ENCODE measurements at regions not wholly inside any gene's neighbourhood (a gene's known extent, or its start where the extent isn't known, plus 50 kb on each side); places are given as distances from the start of the nearest gene placed in this dataset.

DNA sequence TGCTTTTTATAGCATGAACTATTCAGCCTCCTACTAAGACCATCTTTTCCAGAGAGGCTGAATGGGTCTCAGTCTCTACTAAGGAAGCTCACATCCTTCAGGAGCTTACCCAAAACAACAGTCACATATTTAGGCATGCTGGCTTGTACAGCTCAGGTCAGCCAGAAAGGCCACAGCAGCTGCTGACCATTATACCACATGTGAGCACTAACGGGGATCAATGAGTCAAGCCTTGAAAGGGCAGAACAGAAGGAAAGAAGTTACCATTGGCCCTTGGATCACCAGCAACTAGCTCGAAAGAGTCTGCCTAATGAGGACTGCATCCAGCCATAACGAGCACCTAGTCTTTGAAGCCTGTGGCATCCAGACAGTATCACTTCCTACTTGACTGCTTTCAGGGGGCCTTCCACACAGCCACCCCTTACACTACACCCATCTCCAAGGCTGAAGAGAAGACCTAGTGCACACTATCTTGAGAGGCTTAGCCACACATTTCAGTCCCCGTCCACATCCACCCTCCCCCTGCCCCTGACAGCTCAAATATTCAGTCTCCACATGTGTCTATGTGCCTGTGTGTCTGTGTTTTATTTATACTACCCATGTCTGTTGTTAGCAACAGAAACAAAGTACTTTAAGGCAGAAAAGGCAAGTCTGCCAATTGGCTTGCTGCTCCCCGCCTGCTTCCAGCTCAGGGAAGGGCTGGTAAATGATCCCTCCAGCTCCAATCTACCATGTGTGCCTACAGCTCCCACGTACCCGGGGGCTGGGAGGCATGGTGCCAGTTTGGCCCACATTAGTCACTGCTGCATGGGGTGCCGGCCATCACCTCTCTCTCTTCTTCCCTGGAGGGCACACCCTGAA, 95.5 kb downstream of the RPL27A start:
- Histone ChIP-seq H3K36me3 (ENCODE audit: insufficient read depth) (no peaks in the 10 kb centered on the region), H3K27ac (ENCODE audit: low read depth) (no peak overlapping the region), H3K4me1 (ENCODE audit: insufficient read depth) (peaks cover 1% of the 10 kb centered on the region), H3K4me3 (ENCODE audit: low read depth, low read length) (no peak overlapping the region)
- WGBS, result 20% methylated on average over 8 of the region's 8 CpGs
- DNase-seq (ENCODE audit: extremely low spot score), result no peak

DNA sequence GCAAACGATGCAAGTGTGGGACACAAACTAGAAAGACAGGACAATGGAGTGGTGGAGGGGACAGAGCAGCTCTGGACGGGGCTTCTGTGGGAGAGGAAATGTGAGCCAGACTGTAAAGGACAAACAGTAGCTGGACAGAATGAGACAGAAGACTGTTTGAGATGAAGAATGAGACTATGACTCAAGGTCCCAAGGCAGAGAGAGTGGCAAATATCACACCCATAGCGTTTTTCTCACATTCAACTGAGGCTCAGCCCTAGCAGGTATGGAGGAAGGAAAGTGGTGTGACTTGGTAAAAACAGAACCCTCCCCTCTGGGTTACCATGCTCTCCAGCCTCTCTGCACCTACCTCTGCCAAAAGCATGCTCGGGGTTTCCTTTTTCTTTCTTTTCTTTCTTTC, 96.5 kb downstream of the RPL27A start:
- no peak for DNase-seq (ENCODE audit: extremely low spot score)
- Histone ChIP-seq H3K27ac (ENCODE audit: low read depth) (no peak overlapping the region), H3K4me3 (ENCODE audit: low read depth, low read length) (no peak overlapping the region), H3K4me1 (ENCODE audit: insufficient read depth) (no peaks in the 10 kb centered on the region), H3K36me3 (ENCODE audit: insufficient read depth) (no peaks in the 10 kb centered on the region)
- WGBS, result 59% methylated on average over 4 of the region's 4 CpGs

DNA sequence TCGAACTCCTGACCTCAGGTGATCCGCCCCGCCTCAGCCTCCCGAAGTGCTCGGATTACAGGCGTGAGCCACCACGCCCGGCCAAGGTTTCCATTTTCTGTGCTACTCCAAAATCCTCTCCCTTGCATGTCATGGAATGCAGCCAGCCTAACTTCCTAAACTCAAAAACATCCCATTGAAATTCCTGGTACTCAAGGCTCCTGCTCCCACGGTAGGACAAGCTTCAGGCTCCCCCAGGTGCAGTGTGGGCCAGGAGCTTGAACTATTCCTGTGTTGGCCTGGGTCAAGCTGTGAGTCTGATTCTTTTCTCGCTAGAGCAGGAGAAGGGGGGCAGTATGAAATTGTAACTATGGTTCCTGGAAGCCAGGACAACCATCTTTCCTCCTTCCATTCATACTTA, 97.1 kb downstream of the RPL27A start:
- H3K36me3 ChIP-seq (ENCODE audit: insufficient read depth), result no peaks in the 10 kb centered on the region
- WGBS, result 77% methylated on average over 10 of the region's 10 CpGs
- no peak overlapping the region for H3K4me3 ChIP-seq (ENCODE audit: low read depth, low read length)
- no peaks in the 10 kb centered on the region for H3K4me1 ChIP-seq (ENCODE audit: insufficient read depth)
- DNase-seq (ENCODE audit: extremely low spot score), result no peak
- H3K27ac ChIP-seq (ENCODE audit: low read depth), result no peak overlapping the region

DNA sequence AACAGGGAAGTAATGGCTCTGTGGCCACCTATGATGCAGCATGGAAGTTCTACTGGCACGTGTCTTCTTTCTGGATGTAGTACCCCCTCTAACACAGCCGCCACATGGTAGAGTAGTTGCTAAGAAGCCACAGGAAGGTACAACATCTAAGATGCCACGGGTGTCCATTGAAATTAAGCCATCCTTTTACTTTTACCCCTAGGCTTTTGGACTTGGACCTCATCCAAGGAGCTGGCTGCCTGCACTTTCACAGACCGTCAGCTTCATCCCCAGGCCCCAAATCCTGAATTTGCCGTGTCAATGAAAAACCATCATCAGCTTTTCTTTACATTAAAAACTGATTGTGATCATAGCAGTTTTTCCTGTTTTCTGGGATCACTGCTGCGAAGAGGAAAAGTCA, 102.4 kb downstream of the RPL27A start:
- Histone ChIP-seq H3K36me3 (ENCODE audit: insufficient read depth) (no peaks in the 10 kb centered on the region), H3K4me3 (ENCODE audit: low read depth, low read length) (no peak overlapping the region), H3K4me1 (ENCODE audit: insufficient read depth) (peaks cover 2% of the 10 kb centered on the region), H3K27ac (ENCODE audit: low read depth) (no peak overlapping the region)
- DNase-seq (ENCODE audit: extremely low spot score), result no peak
- WGBS, result 52% methylated on average over 6 of the region's 6 CpGs

DNA sequence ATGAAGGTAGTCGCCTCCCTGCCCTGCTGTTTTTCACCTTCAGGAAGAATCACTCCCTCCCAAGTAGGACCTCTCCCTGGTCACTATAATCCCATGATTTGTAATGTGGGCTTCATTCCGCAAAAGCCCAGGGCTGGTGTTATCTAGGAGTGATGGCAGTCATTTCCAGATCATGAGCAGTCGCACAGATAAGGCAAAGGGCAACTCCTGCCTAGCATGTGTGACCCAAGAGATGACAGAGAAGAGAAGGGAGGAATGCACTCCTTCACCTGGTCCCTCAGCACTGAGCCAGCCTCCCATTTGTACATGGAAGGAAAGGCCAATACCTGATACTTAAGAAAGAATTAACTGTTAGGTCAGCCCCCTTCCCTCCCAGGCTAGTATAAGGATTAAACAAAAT, 102.9 kb downstream of the RPL27A start:
- no peak for DNase-seq (ENCODE audit: extremely low spot score)
- H3K4me1 ChIP-seq (ENCODE audit: insufficient read depth), result peaks cover 2% of the 10 kb centered on the region
- 81% methylated on average over 3 of the region's 3 CpGs for WGBS
- H3K36me3 ChIP-seq (ENCODE audit: insufficient read depth), result no peaks in the 10 kb centered on the region
- H3K4me3 ChIP-seq (ENCODE audit: low read depth, low read length), result no peak overlapping the region
- H3K27ac ChIP-seq (ENCODE audit: low read depth), result no peak overlapping the region

DNA sequence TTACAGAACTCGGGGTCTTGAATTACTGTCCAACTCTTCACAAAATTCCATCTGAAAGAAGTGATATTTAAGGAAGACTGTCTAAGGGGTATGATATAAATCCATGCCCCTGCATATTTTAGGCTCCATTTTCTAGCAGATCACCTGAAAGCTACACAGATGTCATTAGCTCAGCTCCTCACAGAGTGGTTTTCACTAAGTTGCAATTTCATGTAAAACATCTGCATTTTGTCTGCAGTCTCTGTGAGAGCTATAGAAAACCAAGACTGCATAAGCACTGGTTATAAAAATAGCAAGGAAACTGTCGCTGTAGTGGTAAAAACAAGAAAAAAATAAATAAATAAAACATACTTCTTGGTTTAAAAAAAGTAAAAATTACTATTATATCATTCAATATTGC, 103.4 kb downstream of the RPL27A start:
- Histone ChIP-seq H3K4me3 (ENCODE audit: low read depth, low read length) (no peak overlapping the region), H3K36me3 (ENCODE audit: insufficient read depth) (no peaks in the 10 kb centered on the region), H3K4me1 (ENCODE audit: insufficient read depth) (peaks cover 2% of the 10 kb centered on the region), H3K27ac (ENCODE audit: low read depth) (no peak overlapping the region)
- DNase-seq (ENCODE audit: extremely low spot score), result no peak
- WGBS, result 84% methylated on average over 2 of the region's 2 CpGs

DNA sequence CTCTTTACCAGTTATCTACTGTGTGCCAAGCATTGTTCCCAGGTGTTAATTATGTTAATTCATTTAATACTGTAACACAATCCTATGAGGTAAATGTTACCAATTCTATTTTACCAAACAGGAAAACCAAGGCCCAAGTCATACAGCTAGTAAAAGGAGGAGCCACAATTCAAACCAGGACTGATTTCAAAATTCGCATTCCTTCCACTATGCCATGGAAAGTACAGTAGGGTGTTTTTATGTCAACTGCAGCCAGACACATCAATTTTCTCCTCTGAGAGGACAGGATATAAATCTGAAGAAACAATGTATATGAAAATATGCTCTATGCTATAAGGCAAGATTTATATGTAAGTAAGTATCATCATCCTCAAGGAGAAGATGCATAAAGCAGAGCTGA, 104.3 kb downstream of the RPL27A start:
- Histone ChIP-seq H3K36me3 (ENCODE audit: insufficient read depth) (no peaks in the 10 kb centered on the region), H3K4me1 (ENCODE audit: insufficient read depth) (peaks cover 2% of the 10 kb centered on the region), H3K27ac (ENCODE audit: low read depth) (no peak overlapping the region), H3K4me3 (ENCODE audit: low read depth, low read length) (no peak overlapping the region)
- DNase-seq (ENCODE audit: extremely low spot score), result no peak
- 86% methylated on average over 1 of the region's 1 CpG for WGBS

DNA sequence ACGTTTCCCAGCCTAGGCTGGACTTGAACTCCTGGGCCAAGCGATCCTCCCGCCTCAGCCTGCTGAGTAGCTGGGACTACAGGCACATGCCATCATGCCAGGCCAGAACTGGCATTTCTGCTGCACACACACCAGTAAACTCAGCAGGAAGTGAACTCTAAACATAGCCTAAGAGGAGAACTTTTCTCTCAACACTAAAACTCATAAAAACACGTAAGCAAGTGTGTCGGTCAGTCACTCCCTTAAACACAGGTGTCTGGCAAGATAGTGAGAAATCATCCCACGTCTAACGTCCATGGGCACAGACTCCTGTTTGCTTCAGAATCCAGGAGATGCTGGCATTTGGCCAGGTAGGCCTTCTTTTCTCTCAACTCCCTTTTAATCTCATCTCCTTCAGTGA, 104.8 kb downstream of the RPL27A start:
- Histone ChIP-seq H3K36me3 (ENCODE audit: insufficient read depth) (no peaks in the 10 kb centered on the region), H3K4me3 (ENCODE audit: low read depth, low read length) (no peak overlapping the region), H3K4me1 (ENCODE audit: insufficient read depth) (peaks cover 2% of the 10 kb centered on the region), H3K27ac (ENCODE audit: low read depth) (no peak overlapping the region)
- no peak for DNase-seq (ENCODE audit: extremely low spot score)
- WGBS, result 40% methylated on average over 7 of the region's 7 CpGs

DNA sequence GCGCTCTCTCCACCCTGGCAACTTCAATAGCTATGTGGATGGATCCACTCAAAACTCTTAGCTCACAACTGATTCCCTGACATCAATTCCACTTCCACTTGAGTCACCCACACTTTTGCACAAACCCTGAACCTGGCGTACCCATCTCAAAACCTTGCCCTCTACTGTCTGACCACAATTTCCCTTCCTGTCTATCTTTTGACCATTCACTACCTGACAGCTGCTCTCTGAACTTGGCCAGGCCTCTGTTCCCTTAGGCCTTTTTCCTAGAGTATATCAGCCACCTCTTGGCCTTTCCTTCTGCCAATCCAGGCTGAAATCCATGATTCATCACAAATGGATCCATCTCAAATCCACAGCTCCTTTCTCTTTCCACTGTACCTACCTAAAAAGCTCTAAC, 106.0 kb downstream of the RPL27A start:
- no peak overlapping the region for H3K4me3 ChIP-seq (ENCODE audit: low read depth, low read length)
- no peak for DNase-seq (ENCODE audit: extremely low spot score)
- H3K36me3 ChIP-seq (ENCODE audit: insufficient read depth), result no peaks in the 10 kb centered on the region
- peaks cover 2% of the 10 kb centered on the region for H3K4me1 ChIP-seq (ENCODE audit: insufficient read depth)
- H3K27ac ChIP-seq (ENCODE audit: low read depth), result no peak overlapping the region
- 96% methylated on average over 2 of the region's 2 CpGs for WGBS

DNA sequence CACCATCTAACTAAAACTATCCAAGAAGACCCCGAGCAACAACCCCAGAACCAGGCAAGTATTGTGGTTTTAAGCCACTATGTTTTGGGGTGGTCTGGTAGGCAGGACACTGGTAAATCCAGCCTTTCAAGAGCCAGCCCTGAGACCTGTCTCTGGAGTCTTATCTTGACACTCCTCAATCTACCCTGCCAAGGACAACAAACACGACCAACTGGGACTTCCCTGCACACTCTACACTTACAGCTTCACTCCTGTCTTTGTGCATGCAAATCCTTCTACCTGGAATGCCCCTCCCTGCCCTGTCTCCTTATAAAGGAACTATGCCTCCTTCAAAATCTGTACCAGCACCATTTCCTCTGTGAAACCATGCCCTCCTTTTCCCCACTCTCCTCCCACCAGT, 107.3 kb downstream of the RPL27A start:
- H3K36me3 ChIP-seq (ENCODE audit: insufficient read depth), result no peaks in the 10 kb centered on the region
- no peak for DNase-seq (ENCODE audit: extremely low spot score)
- peaks cover 2% of the 10 kb centered on the region for H3K4me1 ChIP-seq (ENCODE audit: insufficient read depth)
- H3K4me3 ChIP-seq (ENCODE audit: low read depth, low read length), result no peak overlapping the region
- WGBS, result 60% methylated on average over 2 of the region's 2 CpGs
- H3K27ac ChIP-seq (ENCODE audit: low read depth), result no peak overlapping the region

DNA sequence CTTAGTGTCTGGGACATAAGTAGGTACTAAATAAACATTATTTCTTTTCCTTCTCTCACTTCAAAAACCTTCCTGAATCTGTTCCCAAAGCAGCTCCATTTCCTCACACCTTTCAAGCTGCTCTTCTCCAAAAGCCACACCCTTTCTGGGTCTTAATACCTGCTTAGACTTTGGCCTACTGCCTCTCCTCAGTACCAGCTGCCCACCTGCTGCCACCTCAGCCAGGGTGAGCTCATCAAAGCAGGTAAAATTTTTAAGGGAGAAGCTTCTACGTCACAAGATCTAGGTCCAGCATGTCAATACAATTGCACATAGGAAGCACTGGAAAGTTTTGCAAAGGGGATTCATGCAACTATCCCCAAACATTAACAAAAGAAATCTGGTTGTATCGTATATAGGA, 108.4 kb downstream of the RPL27A start:
- Histone ChIP-seq H3K4me1 (ENCODE audit: insufficient read depth) (peaks cover 2% of the 10 kb centered on the region), H3K27ac (ENCODE audit: low read depth) (no peak overlapping the region), H3K4me3 (ENCODE audit: low read depth, low read length) (no peak overlapping the region), H3K36me3 (ENCODE audit: insufficient read depth) (no peaks in the 10 kb centered on the region)
- no peak for DNase-seq (ENCODE audit: extremely low spot score)
- WGBS, result 90% methylated on average over 2 of the region's 2 CpGs

DNA sequence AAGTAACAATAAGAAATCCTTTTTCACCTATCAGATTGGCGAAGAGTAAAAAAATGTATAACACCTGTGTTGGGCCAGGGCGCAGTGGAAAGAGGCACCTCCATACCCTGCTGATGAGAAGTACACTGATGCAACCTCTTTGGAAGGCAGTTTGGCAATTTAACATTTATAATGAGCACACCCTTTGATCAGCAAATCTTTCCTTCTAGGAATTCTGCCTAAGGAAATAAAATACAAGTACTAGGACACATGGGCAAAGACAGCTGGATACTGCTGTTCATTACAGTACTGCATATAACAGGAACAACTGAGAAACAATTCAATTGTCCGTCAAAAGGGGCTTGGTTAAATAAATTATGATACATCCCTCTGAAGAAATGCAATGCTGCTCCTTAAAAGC, 110.1 kb downstream of the RPL27A start:
- DNase-seq (ENCODE audit: extremely low spot score), result no peak
- Histone ChIP-seq H3K27ac (ENCODE audit: low read depth) (no peak overlapping the region), H3K4me3 (ENCODE audit: low read depth, low read length) (no peak overlapping the region), H3K36me3 (ENCODE audit: insufficient read depth) (no peaks in the 10 kb centered on the region), H3K4me1 (ENCODE audit: insufficient read depth) (peaks cover 2% of the 10 kb centered on the region)
- 70% methylated on average over 3 of the region's 3 CpGs for WGBS

DNA sequence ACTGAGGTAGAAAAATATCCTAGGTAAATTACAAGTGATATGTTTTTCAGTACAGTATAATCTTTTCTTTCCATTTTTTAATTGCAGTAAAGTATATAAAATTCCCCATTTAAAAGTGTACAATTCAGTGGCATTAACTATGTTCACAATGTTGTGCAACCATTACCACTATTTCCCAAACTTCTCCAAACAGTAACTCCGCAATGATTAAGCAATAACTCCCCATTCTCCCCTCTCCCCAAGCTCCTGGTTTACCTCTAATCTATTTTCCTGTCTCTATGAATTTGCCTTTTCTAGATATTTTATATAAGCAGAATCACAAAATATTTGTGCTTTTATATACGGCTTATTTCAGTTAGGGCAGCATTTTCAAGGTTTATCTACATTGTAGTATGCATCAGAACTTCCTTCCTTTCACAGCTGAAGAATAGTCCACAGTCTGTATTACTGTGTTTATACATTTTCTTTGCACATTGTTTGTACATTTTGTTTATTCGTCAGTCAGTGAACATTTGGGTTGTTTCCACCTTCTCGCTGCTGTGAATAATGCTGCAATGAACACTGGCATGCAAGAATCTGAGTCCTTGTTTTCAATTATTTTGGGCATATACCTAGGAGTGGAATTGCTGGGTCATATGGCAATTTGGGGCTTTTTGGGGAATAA, 110.7 kb downstream of the RPL27A start:
- 66% methylated on average over 4 of the region's 4 CpGs for WGBS
- H3K36me3 ChIP-seq (ENCODE audit: insufficient read depth), result no peaks in the 10 kb centered on the region

DNA sequence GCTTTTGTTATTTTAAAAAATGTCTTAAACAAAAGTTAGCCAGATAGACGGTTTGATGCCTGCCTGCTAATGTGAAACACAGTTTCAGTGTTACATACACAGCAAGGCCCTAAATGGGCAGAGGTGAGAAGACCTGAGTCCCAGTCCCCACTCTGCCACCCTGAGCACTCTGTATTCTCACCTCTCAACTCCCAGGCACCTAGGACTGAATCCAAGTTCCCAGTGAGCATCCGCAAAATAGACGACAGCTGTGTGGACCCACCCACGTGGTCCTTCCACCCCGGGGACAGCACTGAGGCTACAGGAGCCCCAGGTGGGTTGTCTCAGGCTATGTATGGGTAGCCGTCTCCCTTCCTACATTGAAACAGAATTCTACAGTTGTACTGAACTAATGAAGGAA, 111.5 kb downstream of the RPL27A start:
- 73% methylated on average over 6 of the region's 6 CpGs for WGBS
- Histone ChIP-seq H3K4me1 (ENCODE audit: insufficient read depth) (peaks cover 2% of the 10 kb centered on the region), H3K4me3 (ENCODE audit: low read depth, low read length) (no peak overlapping the region), H3K27ac (ENCODE audit: low read depth) (no peak overlapping the region), H3K36me3 (ENCODE audit: insufficient read depth) (no peaks in the 10 kb centered on the region)
- DNase-seq (ENCODE audit: extremely low spot score), result no peak

More for the DNA sequence above, 110.7 kb downstream of the RPL27A start:
- H3K4me3 ChIP-seq (ENCODE audit: low read depth, low read length), result no peak overlapping the region
- peaks cover 2% of the 10 kb centered on the region for H3K4me1 ChIP-seq (ENCODE audit: insufficient read depth)
- no peak overlapping the region for H3K27ac ChIP-seq (ENCODE audit: low read depth)
- no peak for DNase-seq (ENCODE audit: extremely low spot score)

Data from urinary bladder (tissue), 3 donors.